ENCODE measurements at regions not wholly inside any gene's neighbourhood (a gene's known extent, or its start where the extent isn't known, plus 50 kb on each side); places are given as distances from the start of the nearest gene placed in this dataset.

DNA sequence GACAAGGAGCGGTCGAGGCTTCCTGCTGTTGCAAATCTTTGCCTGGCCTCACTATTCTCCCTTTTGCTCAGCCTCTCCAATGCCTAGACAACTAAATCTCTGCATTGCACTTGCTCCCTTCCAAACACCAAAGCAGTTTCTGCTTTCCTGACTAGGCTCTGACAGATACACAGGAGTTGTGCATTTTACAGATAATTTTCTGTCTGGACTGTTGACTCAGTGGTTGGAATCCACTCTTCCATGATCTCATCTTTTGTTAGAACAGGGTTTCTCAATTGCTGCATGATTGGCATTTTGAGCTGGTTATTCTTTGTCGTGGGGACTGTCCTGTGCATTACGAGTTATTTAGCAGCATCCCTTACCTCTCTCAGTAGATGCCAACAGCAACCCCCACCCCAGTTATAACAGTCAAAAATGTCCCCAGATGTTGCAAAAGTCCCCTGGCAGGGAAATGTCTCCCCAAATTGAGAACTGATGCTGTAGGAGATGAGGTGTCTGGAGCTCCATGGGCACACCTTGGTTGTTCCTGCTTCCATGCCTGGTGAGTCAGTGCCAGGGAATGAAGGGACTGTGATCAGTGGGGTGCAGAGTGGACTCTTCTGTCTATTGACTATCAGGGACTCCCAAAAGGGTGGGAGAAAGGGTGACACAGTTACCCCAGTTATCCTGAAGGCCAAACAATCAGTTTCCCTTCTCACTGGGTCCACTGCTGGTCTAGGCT, 557.4 kb upstream of the PSMD7 start:
- no peak overlapping the region for H3K4me3 ChIP-seq (ENCODE audit: low read length)
- no peak for DNase-seq (ENCODE audit: low read depth, low spot score)

- DNase-seq (ENCODE audit: low read depth, low spot score): no peak
- no peak overlapping the region for H3K4me3 ChIP-seq (ENCODE audit: low read length)
Measured at GRCh38 chr16:73738266-73738665, 558.3 kb upstream of the PSMD7 start.

GRCh38 chr16:73737637-73738036, 559.0 kb upstream of the PSMD7 start:
- no peak for DNase-seq (ENCODE audit: low read depth, low spot score)
- H3K4me3 ChIP-seq (ENCODE audit: low read length): no peak overlapping the region

DNA sequence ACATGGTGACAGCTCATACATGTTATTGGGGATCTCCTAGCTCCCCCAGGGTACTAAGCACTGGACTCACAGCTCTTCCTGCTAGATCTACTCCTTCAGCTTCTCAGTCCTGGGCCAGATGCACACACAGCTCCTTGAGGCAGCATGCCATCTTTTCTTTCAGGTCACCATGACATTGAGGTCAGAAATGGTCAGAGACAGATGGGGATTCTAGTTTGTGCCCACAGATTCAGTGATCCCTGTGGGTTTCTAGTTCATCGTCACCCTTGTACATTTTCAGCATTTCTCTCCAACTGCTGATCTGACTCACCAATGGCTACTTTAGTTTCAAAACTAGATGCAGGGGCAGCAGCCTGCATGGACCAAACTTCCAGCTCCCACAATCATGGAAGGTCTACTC, 560.7 kb upstream of the PSMD7 start:
- H3K4me3 ChIP-seq (ENCODE audit: low read length): no peak overlapping the region

DNA sequence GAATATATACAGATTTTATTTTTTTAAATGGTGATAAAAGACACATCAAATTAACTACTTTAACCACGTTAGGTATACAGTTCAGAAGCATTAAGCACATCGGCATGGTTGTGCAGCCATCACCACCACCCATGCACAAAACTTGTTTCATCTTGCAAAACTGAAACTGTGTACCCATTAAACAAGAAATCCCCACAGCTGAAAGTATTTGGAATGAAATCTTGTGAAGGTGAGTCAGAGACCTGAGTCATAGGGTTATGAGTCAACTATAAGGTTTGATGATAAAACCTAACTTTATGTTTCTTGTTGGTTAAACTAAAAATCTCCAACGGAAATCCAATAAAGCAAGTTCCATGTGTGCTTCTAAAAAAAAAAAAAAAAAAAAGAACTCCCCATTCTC, 561.6 kb upstream of the PSMD7 start:
- H3K4me3 ChIP-seq (ENCODE audit: low read length): no peak overlapping the region
- no peak for DNase-seq (ENCODE audit: low read depth, low spot score)

More for the DNA sequence above, 560.7 kb upstream of the PSMD7 start:
- DNase-seq (ENCODE audit: low read depth, low spot score): no peak

DNA sequence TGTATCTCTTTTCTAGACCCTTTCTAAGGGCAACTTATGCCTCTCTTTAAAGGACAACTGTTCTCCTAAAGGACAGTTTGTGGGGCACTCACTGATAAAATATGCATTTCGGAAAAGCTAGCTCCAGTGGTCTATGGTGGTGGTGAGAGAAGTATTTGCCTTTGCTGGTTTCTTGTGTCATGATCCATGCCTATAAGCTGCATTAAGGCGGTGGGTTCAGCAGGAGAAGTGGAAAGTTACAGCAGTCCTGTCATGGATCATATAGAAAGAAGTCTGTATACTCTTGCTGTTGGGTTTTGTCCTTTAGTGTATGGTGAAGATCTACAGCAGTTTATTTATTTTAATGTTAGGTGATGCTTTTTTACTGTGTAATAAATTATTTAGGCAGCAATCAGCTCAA, 563.9 kb upstream of the PSMD7 start:
- no peak overlapping the region for H3K4me3 ChIP-seq (ENCODE audit: low read length)
- DNase-seq (ENCODE audit: low read depth, low spot score): no peak

GRCh38 chr16:73732143-73732542, 564.5 kb upstream of the PSMD7 start:
- no peak for DNase-seq (ENCODE audit: low read depth, low spot score)

GRCh38 chr16:73730481-73731090, 566.0 kb upstream of the PSMD7 start:
- no peak for DNase-seq (ENCODE audit: low read depth, low spot score)

More at GRCh38 chr16:73732143-73732542, 564.5 kb upstream of the PSMD7 start:
- H3K4me3 ChIP-seq (ENCODE audit: low read length): no peak overlapping the region

GRCh38 chr16:73725156-73725555, 571.5 kb upstream of the PSMD7 start:
- H3K4me3 ChIP-seq (ENCODE audit: low read length): no peak overlapping the region
- DNase-seq (ENCODE audit: low read depth, low spot score): no peak

More at GRCh38 chr16:73730481-73731090, 566.0 kb upstream of the PSMD7 start:
- H3K4me3 ChIP-seq (ENCODE audit: low read length): no peak overlapping the region

GRCh38 chr16:73724503-73724902, 572.1 kb upstream of the PSMD7 start:
- H3K4me3 ChIP-seq (ENCODE audit: low read length): no peak overlapping the region
- DNase-seq (ENCODE audit: low read depth, low spot score): no peak

- H3K4me3 ChIP-seq (ENCODE audit: low read length): no peak overlapping the region
- no peak for DNase-seq (ENCODE audit: low read depth, low spot score)
Measured at GRCh38 chr16:73717266-73717974, 579.2 kb upstream of the PSMD7 start.

- DNase-seq (ENCODE audit: low read depth, low spot score): no peak
- no peak overlapping the region for H3K4me3 ChIP-seq (ENCODE audit: low read length)
Measured at GRCh38 chr16:73714976-73715375, 581.6 kb upstream of the PSMD7 start.

DNA sequence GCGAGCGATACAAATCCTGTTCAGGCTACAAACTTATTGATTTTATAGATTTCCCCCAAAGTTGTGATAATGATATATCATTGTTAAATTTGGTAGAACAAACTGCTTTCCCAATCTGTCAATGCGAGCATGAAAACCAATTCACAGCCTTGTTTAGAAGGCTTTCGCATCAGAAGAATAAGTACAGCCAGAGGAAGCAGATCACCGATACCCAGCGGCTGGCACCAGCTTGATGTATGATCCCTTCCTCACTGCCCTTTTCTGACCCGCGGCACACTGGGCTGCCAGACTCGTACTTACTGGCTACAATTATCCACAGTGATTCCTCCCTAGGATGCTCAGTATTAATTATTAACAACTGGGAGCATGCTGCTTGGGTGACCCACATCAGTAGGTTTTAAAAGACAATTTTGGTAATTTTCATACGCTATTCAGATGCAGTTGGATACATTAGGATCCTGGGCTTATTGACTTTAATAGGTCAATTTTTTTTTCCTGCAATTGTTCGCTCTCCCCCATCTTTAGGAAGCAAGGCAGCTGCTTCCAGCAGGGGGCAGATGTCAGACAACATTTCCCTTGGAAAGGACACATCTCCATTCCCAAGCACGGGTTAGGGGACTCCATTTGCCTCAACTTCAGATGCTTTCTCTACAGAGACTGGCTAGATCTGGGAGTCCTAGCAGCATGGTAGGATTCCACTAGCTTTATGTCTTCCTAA, 582.7 kb upstream of the PSMD7 start:
- peak; percentile 8 for DNase-seq (ENCODE audit: low read depth, low spot score)
- no peak overlapping the region for H3K4me3 ChIP-seq (ENCODE audit: low read length)

DNA sequence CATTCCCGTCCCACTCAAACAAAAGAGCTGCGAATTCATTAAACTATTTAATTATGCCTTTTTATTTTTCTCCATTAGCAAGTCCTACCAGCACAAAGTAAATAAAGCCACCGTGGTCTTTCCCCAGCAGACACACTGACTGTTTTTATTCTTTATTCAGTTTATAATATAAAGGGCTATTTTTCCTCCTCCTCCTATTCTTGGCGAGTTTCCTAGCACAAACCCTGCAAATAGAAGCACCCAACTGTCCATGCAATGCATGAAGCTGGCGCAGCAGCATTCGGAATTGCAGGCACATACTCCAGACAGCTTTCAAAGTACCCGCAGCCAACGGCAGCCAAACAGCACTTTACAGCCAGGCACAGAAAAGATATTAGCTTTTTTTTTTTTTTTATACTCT, 583.4 kb upstream of the PSMD7 start:
- no peak overlapping the region for H3K4me3 ChIP-seq (ENCODE audit: low read length)
- no peak for DNase-seq (ENCODE audit: low read depth, low spot score)

DNA sequence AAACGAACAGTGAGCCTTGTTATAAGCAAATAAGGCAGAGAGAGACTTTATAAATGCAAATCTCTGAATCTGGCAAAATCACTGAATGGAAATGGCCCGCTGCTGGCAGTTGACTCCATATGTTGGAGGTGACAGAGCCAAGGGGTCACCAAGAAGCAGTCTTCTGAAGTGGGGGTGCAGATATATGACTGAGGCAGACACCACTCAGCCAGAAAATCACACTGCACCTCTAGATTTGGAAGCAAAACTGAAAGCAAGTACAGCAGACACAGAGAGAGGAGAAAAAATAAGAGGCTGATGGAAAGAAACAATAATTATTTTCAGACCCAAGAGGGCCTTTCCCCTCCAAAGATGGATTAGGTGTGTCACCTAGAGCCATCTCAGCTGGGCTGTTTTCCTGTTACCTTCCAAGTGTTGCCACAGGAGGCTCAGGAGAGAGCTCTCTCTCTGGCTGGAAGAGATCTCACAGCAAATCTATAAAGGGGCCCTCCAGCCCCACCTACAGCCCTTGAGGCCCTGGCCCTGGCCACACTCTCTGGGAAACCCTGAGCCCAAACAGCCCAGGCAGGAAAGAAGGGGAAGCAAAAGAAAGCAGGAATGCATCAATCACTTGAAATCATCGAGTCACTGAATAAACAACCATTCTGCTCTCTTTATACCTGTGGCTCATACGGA, 585.1 kb upstream of the PSMD7 start:
- no peak for DNase-seq (ENCODE audit: low read depth, low spot score)
- no peak overlapping the region for H3K4me3 ChIP-seq (ENCODE audit: low read length)

DNA sequence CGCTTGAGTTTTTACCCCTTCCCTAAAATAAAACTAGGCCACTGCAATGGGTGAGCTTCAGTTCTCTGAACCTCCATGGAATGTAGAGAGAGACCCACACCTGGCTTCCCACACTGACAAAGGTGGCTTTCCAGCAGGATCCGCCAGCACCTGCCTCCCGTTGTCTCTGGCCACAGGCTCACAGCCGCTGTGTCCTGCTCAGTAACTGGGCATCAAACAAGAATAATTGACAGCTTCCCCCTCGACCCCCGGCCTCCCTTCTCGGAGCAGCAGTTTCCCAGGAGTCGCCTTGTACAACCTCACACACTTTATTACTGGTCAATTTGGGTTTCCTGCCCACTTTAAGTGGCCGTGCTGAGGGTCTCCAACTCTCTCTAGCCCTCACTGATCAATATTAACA, 586.1 kb upstream of the PSMD7 start:
- H3K4me3 ChIP-seq (ENCODE audit: low read length): no peak overlapping the region
- no peak for DNase-seq (ENCODE audit: low read depth, low spot score)

DNA sequence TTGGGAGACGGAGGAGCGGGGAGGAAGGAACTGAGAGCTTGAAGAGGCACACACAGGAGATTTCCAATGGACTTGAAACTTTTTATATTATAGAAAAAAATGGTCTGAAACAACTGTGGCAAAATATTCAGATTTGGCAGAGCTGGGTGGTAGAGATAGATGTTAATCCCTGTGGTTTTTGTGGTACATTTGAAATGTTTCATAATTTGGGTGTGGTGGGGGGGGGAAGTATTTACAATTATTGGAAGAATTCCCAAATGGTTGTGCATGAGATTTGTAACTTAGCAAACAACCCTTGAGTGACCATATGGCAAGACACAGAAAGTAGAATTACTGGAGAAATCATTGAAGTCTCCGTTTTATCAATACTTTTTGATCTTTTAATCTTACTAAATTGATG, 588.8 kb upstream of the PSMD7 start:
- H3K4me3 ChIP-seq (ENCODE audit: low read length): no peak overlapping the region
- no peak for DNase-seq (ENCODE audit: low read depth, low spot score)

- H3K4me3 ChIP-seq (ENCODE audit: low read length): no peak overlapping the region
- DNase-seq (ENCODE audit: low read depth, low spot score): no peak
Measured at GRCh38 chr16:73703891-73704290, 592.7 kb upstream of the PSMD7 start.

- no peak overlapping the region for H3K4me3 ChIP-seq (ENCODE audit: low read length)
- no peak for DNase-seq (ENCODE audit: low read depth, low spot score)
Measured at GRCh38 chr16:73697336-73697735, 599.3 kb upstream of the PSMD7 start.
